ENCODE measurements at regions not wholly inside any gene's neighbourhood (a gene's known extent, or its start where the extent isn't known, plus 50 kb on each side); places are given as distances from the start of the nearest gene placed in this dataset.

DNA sequence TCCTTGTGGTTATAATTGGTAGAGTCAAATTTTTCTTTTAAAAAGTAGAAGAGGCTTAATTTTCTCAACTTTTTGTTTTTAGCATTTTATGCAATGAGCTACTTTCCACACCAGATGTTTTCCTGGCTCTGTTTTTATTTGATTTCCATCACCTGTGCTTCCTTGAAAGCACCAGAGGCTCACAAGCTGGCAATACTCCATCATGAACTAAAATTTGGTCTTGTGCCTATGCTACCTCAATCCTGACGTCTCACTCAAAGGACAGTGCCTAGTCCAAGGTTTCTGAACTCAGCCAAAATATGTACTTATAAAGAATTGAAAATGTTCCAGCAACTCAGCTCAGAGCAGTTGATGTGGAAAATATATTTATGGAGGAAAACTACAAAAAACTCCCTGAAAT is 914.0 kb upstream of the PRKX start:
- no peak for TF ChIP-seq MYC (IDR thresholded peaks at IDR 0.05; ENCODE audit: low read depth, low read length)
- TF ChIP-seq, protein P1, sequence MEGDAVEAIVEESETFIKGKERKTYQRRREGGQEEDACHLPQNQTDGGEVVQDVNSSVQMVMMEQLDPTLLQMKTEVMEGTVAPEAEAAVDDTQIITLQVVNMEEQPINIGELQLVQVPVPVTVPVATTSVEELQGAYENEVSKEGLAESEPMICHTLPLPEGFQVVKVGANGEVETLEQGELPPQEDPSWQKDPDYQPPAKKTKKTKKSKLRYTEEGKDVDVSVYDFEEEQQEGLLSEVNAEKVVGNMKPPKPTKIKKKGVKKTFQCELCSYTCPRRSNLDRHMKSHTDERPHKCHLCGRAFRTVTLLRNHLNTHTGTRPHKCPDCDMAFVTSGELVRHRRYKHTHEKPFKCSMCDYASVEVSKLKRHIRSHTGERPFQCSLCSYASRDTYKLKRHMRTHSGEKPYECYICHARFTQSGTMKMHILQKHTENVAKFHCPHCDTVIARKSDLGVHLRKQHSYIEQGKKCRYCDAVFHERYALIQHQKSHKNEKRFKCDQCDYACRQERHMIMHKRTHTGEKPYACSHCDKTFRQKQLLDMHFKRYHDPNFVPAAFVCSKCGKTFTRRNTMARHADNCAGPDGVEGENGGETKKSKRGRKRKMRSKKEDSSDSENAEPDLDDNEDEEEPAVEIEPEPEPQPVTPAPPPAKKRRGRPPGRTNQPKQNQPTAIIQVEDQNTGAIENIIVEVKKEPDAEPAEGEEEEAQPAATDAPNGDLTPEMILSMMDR (IDR thresholded peaks at IDR 0.05; ENCODE audit: low read depth, low read length) = no peak
- no peak for TF ChIP-seq MAX (IDR thresholded peaks at IDR 0.05; ENCODE audit: low read depth, low read length)
- no peak for TF ChIP-seq POLR2A (IDR thresholded peaks at IDR 0.05; ENCODE audit: extremely low read depth, insufficient read length)
